HEK293 (cell line): ENCODE measurements at regions not wholly inside any gene's neighbourhood (a gene's known extent, or its start where the extent isn't known, plus 50 kb on each side); places are given as distances from the start of the nearest gene placed in this dataset.

Source experiments
- FEZF1 ChIP-seq: fragments of 450-650 bp; formaldehyde crosslinking; IDR thresholded peaks from 2 replicates; pipeline ENCODE4 v1.5.1; 2016; ENCODE audit warnings: missing biosample characterization, missing genetic modification characterization
- ZNF558 ChIP-seq: fragments of 450-650 bp; formaldehyde crosslinking; IDR thresholded peaks from 2 replicates; pipeline ENCODE4 v1.5.1; 2016; ENCODE audit warnings: missing biosample characterization, missing genetic modification characterization
- ZSCAN30 ChIP-seq: fragments of 450-650 bp; IDR thresholded peaks from 2 replicates; pipeline ENCODE4 v1.5.1; 2018; ENCODE audit warnings: missing biosample characterization, mild to moderate bottlenecking, missing genetic modification characterization, moderate library complexity
- TF ChIP-seq, protein P1 (sequence below): fragments of 450-650 bp; formaldehyde crosslinking; IDR thresholded peaks from 2 replicates; pipeline ENCODE4 v1.5.1; 2016; ENCODE audit warnings: missing biosample characterization, missing genetic modification characterization

DNA sequence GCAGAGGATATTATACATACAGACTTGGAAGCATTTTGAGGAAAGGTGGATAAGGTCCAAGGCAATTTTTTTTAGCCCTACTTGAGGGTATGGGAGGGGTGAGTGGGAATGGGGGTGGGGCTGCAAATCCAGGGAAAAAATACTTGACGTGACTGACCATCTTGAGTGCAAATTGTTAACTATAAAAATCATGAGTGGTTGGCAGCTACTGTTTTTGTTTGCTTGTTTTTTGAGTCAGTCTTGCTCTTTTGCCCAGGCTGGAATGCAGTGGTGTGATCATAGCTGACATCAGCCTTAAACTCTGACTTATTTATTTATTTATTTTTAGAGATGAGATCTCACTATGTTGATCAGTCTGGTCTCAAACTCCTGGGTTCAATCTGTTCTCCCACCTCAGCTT is 458.8 kb downstream of the PIK3C3 start:
- TF ChIP-seq, protein P1, sequence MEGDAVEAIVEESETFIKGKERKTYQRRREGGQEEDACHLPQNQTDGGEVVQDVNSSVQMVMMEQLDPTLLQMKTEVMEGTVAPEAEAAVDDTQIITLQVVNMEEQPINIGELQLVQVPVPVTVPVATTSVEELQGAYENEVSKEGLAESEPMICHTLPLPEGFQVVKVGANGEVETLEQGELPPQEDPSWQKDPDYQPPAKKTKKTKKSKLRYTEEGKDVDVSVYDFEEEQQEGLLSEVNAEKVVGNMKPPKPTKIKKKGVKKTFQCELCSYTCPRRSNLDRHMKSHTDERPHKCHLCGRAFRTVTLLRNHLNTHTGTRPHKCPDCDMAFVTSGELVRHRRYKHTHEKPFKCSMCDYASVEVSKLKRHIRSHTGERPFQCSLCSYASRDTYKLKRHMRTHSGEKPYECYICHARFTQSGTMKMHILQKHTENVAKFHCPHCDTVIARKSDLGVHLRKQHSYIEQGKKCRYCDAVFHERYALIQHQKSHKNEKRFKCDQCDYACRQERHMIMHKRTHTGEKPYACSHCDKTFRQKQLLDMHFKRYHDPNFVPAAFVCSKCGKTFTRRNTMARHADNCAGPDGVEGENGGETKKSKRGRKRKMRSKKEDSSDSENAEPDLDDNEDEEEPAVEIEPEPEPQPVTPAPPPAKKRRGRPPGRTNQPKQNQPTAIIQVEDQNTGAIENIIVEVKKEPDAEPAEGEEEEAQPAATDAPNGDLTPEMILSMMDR (tag by site-specific recombination): no peak
- no peak for TF ChIP-seq ZNF558 (tag by site-specific recombination)
- TF ChIP-seq FEZF1 (tag by site-specific recombination): no peak
- no peak for TF ChIP-seq ZSCAN30 (tag by site-specific recombination)
